HG03095 (cell line): ENCODE measurements at regions not wholly inside any gene's neighbourhood (a gene's known extent, or its start where the extent isn't known, plus 50 kb on each side); places are given as distances from the start of the nearest gene placed in this dataset.
"Not testable (repeated sequence)": the region's sequence is repeated elsewhere in the genome, so short reads cannot be mapped to it uniquely, and the experiment has no call there.

ENCODE experiments used
- ATAC-seq: cut with Tn5 transposase; IDR thresholded peaks from one replicate; pipeline ENCODE4 v1.9.1; 2021; ENCODE audit warnings: moderate library complexity; ENCODE audit not compliant: unreplicated experiment

GRCh38 chr12:34219046-34219770 is 196.9 kb downstream of the ALG10 start:
- no peak for ATAC-seq

- ATAC-seq, result not testable (repeated sequence)
These were observed 197.8 kb downstream of the ALG10 start for GRCh38 chr12:34220079-34220478.

- no peak for ATAC-seq
These were observed 201.3 kb downstream of the ALG10 start for GRCh38 chr12:34223640-34224039.

- not testable (repeated sequence) for ATAC-seq
These were observed 203.7 kb downstream of the ALG10 start for GRCh38 chr12:34226044-34226443.

GRCh38 chr12:34228046-34228445 is 205.8 kb downstream of the ALG10 start:
- not testable (repeated sequence) for ATAC-seq

- not testable (repeated sequence) for ATAC-seq
These were observed 206.7 kb downstream of the ALG10 start for GRCh38 chr12:34229033-34229432.

GRCh38 chr12:34233618-34234017 is 211.3 kb downstream of the ALG10 start:
- no peak for ATAC-seq

- ATAC-seq, result no peak
These were observed 213.8 kb downstream of the ALG10 start for GRCh38 chr12:34236073-34236472.

GRCh38 chr12:34244608-34245007 is 222.3 kb downstream of the ALG10 start:
- ATAC-seq, result no peak

- ATAC-seq, result no peak
These were observed 227.0 kb downstream of the ALG10 start for GRCh38 chr12:34249271-34249670.

- ATAC-seq, result not testable (repeated sequence)
These were observed 229.6 kb downstream of the ALG10 start for GRCh38 chr12:34251879-34252278.

GRCh38 chr12:34253674-34254073 is 231.4 kb downstream of the ALG10 start:
- no peak for ATAC-seq

- no peak for ATAC-seq
These were observed 234.8 kb downstream of the ALG10 start for GRCh38 chr12:34257093-34257492.

GRCh38 chr12:34262140-34262539 is 239.8 kb downstream of the ALG10 start:
- not testable (repeated sequence) for ATAC-seq

GRCh38 chr12:34264110-34264509 is 241.8 kb downstream of the ALG10 start:
- no peak for ATAC-seq

- ATAC-seq, result not testable (repeated sequence)
These were observed 251.4 kb downstream of the ALG10 start for GRCh38 chr12:34273703-34274102.

- no peak for ATAC-seq
These were observed 252.8 kb downstream of the ALG10 start for GRCh38 chr12:34275129-34275528.

GRCh38 chr12:34286483-34286882 is 264.2 kb downstream of the ALG10 start:
- ATAC-seq, result no peak

GRCh38 chr12:34286934-34287333 is 264.6 kb downstream of the ALG10 start:
- no peak for ATAC-seq

- ATAC-seq, result no peak
These were observed 265.1 kb downstream of the ALG10 start for GRCh38 chr12:34287437-34287836.

GRCh38 chr12:34287986-34288962 is 266.0 kb downstream of the ALG10 start:
- ATAC-seq, result no peak

GRCh38 chr12:34288963-34289345 is 266.7 kb downstream of the ALG10 start:
- no peak for ATAC-seq
